SH-SY5Y (cell line): ENCODE measurements at regions not wholly inside any gene's neighbourhood (a gene's known extent, or its start where the extent isn't known, plus 50 kb on each side); places are given as distances from the start of the nearest gene placed in this dataset.

Experiments
- GATA2 ChIP-seq: IDR thresholded peaks from 2 replicates; pipeline ENCODE4 v1.6.1; 2011; ENCODE audit warnings: mild to moderate bottlenecking, low read depth, low read length
- GATA3 ChIP-seq: IDR thresholded peaks from 2 replicates; pipeline ENCODE4 v1.6.1; 2011; ENCODE audit warnings: low read depth, mild to moderate bottlenecking, low read length, moderate library complexity

DNA sequence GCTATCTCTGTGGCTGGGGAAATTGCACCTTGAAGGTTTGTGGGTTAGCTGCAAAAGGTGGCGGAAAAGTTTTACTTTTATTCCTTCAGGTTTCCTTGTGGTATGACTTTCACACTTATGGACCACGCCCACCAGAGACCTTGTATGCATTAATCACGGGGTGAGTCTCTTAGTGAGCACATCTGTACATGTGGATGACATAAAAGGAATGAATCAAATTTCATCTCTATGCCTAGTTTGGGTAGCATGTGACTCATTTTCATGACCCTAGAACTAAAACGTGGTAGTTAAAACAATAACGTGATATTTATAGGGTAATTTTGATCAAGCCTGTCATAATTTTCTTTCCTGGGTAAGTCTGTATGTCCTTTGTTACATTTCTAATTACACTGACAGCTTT, 141.7 kb downstream of the PDCD6IP start:
- no peak for TF ChIP-seq GATA2
- no peak for TF ChIP-seq GATA3
